ENCODE measurements at regions not wholly inside any gene's neighbourhood (a gene's known extent, or its start where the extent isn't known, plus 50 kb on each side); places are given as distances from the start of the nearest gene placed in this dataset.
"Not testable (repeated sequence)": the region's sequence is repeated elsewhere in the genome, so short reads cannot be mapped to it uniquely, and the experiment has no call there.

DNA sequence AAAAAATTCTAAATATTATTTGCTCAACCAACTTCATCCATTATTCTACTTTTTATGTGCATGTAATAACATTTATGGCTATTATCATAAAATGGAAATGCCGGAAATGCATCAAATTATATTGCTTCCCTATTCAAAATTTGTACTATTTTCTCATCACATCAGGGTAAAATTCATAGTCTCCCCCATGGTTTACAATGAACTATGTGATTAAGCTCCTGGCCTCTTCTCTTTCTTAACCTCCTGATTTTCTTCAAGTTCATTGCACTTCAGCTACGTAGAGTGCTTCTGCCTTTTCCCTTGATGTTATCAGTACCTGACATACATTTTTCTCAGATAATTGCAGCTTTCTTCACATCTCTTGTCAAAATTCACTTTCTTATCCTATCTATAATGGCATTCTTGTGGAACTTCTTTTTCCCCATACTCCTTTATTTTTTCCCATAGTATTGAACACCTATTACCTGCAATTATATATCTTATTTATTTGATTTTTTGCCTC, 699.1 kb upstream of the ADGRB3 start:
- H3K4me2 ChIP-seq = no peak overlapping the region
- 54% methylated on average over 2 of the region's 2 CpGs for WGBS (ENCODE audit: missing lambda C conversion rate)
- H3K4me3 ChIP-seq = no peak overlapping the region
- CTCF ChIA-PET = no interaction called here
- no peaks in the 10 kb centered on the region for H3K4me1 ChIP-seq
- no peak for FAIRE-seq
- ATAC-seq = no peak
- TF ChIP-seq ATOH8 (CRISPR knock-in tag; IDR thresholded peaks at IDR 0.05; ENCODE audit: low read depth) (no peak), GATA3 (IDR thresholded peaks at IDR 0.05; ENCODE audit: borderline replicate concordance) (no peak), ESRRA (IDR thresholded peaks at IDR 0.05; ENCODE audit: borderline replicate concordance, low read length) (no peak), JUNB (IDR thresholded peaks at IDR 0.05) (no peak), E2F6 (IDR thresholded peaks at IDR 0.05; ENCODE audit: borderline replicate concordance, low read depth) (no peak), KDM5A (IDR thresholded peaks at IDR 0.05) (no peak), ZC3H11A (IDR thresholded peaks at IDR 0.05) (no peak), REST (IDR thresholded peaks at IDR 0.05) (no peak), FOXS1 (CRISPR knock-in tag; IDR thresholded peaks at IDR 0.05) (no peak), ZSCAN20 (CRISPR knock-in tag; IDR thresholded peaks at IDR 0.05) (no peak), RCOR1 (IDR thresholded peaks at IDR 0.05; ENCODE audit: low read depth, low read length) (no peak), EHF (CRISPR knock-in tag; IDR thresholded peaks at IDR 0.05) (no peak), RNF2 (IDR thresholded peaks at IDR 0.05; ENCODE audit: borderline replicate concordance, low read depth) (no peak), CBX2 (IDR thresholded peaks at IDR 0.05; ENCODE audit: borderline replicate concordance, low read depth) (no peak)
- no peaks in the 10 kb centered on the region for H3K9me3 ChIP-seq
- no peak overlapping the region for H3K27ac ChIP-seq
- DNase-seq (ENCODE audit: low read depth in 1 of 2, low spot score in 1 of 2) = no peak
- POLR2A ChIA-PET = no interaction called here

GRCh38 chr6:67933278-67933677, 701.8 kb upstream of the ADGRB3 start:
- TF ChIP-seq BHLHE40 (IDR thresholded peaks at IDR 0.05; ENCODE audit: low read depth, low read length) = no peak
- no peaks in the 10 kb centered on the region for H3K4me1 ChIP-seq
- peak in 1 of 2 experiments; percentile 0 for DNase-seq (ENCODE audit: low read depth in 1 of 2, low spot score in 1 of 2)
- WGBS (ENCODE audit: missing lambda C conversion rate) = 40% methylated on average over 1 of the region's 1 CpG
- H3K27ac ChIP-seq = no peak overlapping the region
- no peaks in the 10 kb centered on the region for H3K9me3 ChIP-seq
- ChIA-PET CTCF (no interaction called here), POLR2A (no interaction called here)
- FAIRE-seq = no peak
- H3K4me2 ChIP-seq = no peak overlapping the region
- H3K4me3 ChIP-seq = no peak overlapping the region
- ATAC-seq = no peak

DNA sequence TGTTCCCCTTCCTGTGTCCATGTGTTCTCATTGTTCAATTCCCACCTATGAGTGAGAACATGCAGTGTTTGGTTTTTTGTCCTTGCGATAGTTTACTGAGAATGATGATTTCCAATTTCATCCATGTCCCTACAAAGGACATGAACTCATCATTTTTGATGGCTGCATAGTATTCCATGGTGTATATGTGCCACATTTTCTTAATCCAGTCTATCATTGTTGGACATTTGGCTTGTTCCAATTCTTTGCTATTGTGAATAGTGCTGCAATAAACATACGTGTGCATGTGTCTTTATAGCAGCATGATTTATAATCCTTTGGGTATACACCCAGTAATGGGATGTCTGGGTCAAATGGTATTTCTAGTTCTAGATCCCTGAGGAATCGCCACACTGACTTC, 712.5 kb upstream of the ADGRB3 start:
- DNase-seq (ENCODE audit: low read depth in 1 of 2, low spot score in 1 of 2); FAIRE-seq; ATAC-seq; POLR2A ChIA-PET; H3K9me3 ChIP-seq; H3K4me2 ChIP-seq; CTCF ChIA-PET; H3K4me3 ChIP-seq; H3K4me1 ChIP-seq; H3K27ac ChIP-seq: not testable (repeated sequence)
- 9% methylated on average over 2 of the region's 3 CpGs for WGBS (ENCODE audit: missing lambda C conversion rate)

- DNase-seq (ENCODE audit: low read depth in 1 of 2, low spot score in 1 of 2); CTCF ChIA-PET; FAIRE-seq; H3K4me3 ChIP-seq; H3K4me2 ChIP-seq; H3K9me3 ChIP-seq; POLR2A ChIA-PET; ATAC-seq; H3K27ac ChIP-seq; H3K4me1 ChIP-seq: not testable (repeated sequence)
- WGBS (ENCODE audit: missing lambda C conversion rate) = 25% methylated on average over 1 of the region's 1 CpG
These were observed 715.0 kb upstream of the ADGRB3 start for GRCh38 chr6:67920040-67920439.

Data from A549 (cell line).